ENCODE measurements at regions not wholly inside any gene's neighbourhood (a gene's known extent, or its start where the extent isn't known, plus 50 kb on each side); places are given as distances from the start of the nearest gene placed in this dataset.

DNA sequence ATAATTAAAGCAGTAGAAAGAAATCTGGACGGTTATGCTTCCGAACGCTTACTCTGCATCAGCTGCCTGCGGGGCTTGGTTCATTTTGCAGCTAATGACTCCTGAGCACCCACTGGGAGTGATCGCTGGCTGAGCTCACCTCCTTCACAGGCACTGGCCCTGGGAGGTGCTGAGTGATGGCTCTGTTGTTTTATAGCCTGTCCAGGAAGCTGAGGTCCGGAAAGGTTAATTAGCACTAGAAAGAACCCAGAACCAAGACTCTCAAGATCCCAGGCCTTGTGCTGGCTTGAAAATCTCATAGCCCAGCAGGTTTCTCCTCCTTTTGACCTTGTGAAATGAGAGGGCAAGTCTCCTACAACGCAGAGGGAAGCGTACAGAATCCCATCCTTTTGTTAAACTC, 226.2 kb downstream of the AJAP1 start:
- H3K27ac ChIP-seq = no peak overlapping the region
- intact Hi-C loops (cut with DNase I) = no loop called here
- 47 to 57% (median 51%) methylated on average over 8 of the region's 8 CpGs for WGBS, 4 donors
- DNase-seq (no peak), ATAC-seq (no peak)
- peaks cover 0 to 26% (median 0%) of the 10 kb centered on the region in 9 donors for H3K27me3 ChIP-seq
- no peak overlapping the region for H3K4me3 ChIP-seq
- TF ChIP-seq, protein P1, sequence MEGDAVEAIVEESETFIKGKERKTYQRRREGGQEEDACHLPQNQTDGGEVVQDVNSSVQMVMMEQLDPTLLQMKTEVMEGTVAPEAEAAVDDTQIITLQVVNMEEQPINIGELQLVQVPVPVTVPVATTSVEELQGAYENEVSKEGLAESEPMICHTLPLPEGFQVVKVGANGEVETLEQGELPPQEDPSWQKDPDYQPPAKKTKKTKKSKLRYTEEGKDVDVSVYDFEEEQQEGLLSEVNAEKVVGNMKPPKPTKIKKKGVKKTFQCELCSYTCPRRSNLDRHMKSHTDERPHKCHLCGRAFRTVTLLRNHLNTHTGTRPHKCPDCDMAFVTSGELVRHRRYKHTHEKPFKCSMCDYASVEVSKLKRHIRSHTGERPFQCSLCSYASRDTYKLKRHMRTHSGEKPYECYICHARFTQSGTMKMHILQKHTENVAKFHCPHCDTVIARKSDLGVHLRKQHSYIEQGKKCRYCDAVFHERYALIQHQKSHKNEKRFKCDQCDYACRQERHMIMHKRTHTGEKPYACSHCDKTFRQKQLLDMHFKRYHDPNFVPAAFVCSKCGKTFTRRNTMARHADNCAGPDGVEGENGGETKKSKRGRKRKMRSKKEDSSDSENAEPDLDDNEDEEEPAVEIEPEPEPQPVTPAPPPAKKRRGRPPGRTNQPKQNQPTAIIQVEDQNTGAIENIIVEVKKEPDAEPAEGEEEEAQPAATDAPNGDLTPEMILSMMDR (IDR thresholded peaks at IDR 0.05) = no peak
- no peak for TF ChIP-seq POLR2A (IDR thresholded peaks at IDR 0.05)
- H3K36me3 ChIP-seq = no peaks in the 10 kb centered on the region
- peaks cover 0 to 5% (median 0%) of the 10 kb centered on the region in 12 donors for H3K9me3 ChIP-seq
- no peaks in the 10 kb centered on the region for H3K4me1 ChIP-seq

DNA sequence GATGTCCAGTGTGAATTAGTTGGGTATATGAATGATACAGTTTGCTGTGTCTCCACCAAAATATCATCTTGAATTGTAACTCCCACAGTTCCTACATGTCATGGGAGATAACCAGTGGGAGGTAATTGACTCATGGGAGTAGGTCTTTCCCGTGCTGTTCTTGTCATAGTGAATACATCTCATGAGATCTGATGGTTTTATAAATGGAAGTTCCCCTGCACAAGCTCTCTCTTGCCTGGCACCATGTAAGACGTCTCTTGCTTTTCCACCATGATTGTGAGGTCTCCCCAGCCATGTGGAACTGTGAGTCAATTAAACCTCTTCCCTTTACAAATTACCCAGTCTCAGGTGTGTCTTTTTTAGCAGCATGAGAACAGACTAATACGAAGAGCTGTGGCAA, 223.0 kb downstream of the AJAP1 start:
- Histone ChIP-seq H3K9me3 (no peaks in the 10 kb centered on the region), H3K27me3 (peaks cover 0 to 24% (median 0%) of the 10 kb centered on the region in 9 donors)
- TF ChIP-seq POLR2A (IDR thresholded peaks at IDR 0.05) = no peak
- TF ChIP-seq, protein P1 (IDR thresholded peaks at IDR 0.05) = no peak

DNA sequence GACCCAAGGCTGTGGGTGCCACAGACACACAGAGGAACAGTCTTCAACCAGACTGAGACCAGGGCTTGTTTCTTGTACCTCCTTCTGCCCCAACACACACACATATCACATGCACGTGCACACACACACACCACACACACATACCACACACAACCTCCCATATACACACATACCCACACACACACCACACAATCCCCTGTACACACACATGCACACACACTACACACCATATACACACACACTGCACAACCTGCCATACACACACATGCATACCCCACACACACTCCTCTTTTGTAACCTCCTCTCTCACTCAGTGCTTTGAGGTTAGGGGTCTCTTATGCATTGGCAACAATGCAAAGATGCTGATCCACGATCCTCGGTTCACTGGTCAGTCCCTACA, 217.0 kb downstream of the AJAP1 start:
- TF ChIP-seq POLR2A (IDR thresholded peaks at IDR 0.05) = no peak
- TF ChIP-seq, protein P1 (IDR thresholded peaks at IDR 0.05) = no peak
- Histone ChIP-seq H3K36me3 (no peaks in the 10 kb centered on the region), H3K4me1 (no peaks in the 10 kb centered on the region), H3K4me3 (no peak overlapping the region), H3K27me3 (peaks cover 0 to 3% (median 0%) of the 10 kb centered on the region in 9 donors), H3K27ac (no peak overlapping the region), H3K9me3 (peaks cover 0 to 4% (median 0%) of the 10 kb centered on the region in 12 donors)
- WGBS, 4 donors = 66 to 82% (median 77%) methylated on average over 3 of the region's 3 CpGs
- peak in 1 of 4 donors; percentile 38 for ATAC-seq
- intact Hi-C loops (cut with DNase I) = no loop called here
- no peak for DNase-seq

More for the DNA sequence above, 223.0 kb downstream of the AJAP1 start:
- Histone ChIP-seq H3K36me3 (no peaks in the 10 kb centered on the region), H3K4me3 (no peak overlapping the region), H3K4me1 (no peaks in the 10 kb centered on the region), H3K27ac (no peak overlapping the region)
- DNase-seq (no peak), ATAC-seq (no peak)
- WGBS, 4 donors = 57 to 73% (median 62%) methylated on average over 3 of the region's 3 CpGs
- intact Hi-C loops (cut with DNase I) = no loop called here

DNA sequence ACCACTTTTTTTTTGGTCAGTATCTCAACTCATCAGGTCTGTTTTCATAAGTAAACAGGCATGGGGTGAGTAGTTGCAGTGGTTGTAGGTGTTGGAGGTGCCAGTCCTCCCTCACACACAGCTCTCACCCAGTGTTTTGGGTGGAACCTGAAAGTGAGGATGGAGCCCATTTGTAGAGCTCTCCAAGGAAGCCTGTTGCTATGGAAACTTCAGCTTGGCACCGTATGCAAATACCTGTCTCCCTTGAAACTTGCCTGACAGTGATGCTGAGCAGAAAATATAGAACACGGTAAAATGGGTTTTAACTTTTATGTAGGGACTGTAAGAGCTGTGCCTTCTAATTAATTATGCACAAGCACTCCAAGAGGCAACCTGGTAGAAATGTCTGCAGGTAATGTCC, 214.1 kb downstream of the AJAP1 start:
- ATAC-seq (no peak), DNase-seq (no peak)
- H3K4me1 ChIP-seq = no peaks in the 10 kb centered on the region
- no peaks in the 10 kb centered on the region for H3K36me3 ChIP-seq
- WGBS, 4 donors = 50 to 73% (median 66%) methylated on average over 2 of the region's 2 CpGs
- H3K27me3 ChIP-seq = peaks cover 0 to 3% (median 0%) of the 10 kb centered on the region in 9 donors
- no peak overlapping the region for H3K4me3 ChIP-seq
- intact Hi-C loops (cut with DNase I) = no loop called here
- TF ChIP-seq, protein P1 (IDR thresholded peaks at IDR 0.05) = no peak
- TF ChIP-seq POLR2A (IDR thresholded peaks at IDR 0.05) = no peak
- no peak overlapping the region for H3K27ac ChIP-seq
- H3K9me3 ChIP-seq = peaks cover 0 to 4% (median 0%) of the 10 kb centered on the region in 12 donors

All from heart left ventricle (tissue), 16 donors.